ENCODE measurements at regions not wholly inside any gene's neighbourhood (a gene's known extent, or its start where the extent isn't known, plus 50 kb on each side); places are given as distances from the start of the nearest gene placed in this dataset.

DNA sequence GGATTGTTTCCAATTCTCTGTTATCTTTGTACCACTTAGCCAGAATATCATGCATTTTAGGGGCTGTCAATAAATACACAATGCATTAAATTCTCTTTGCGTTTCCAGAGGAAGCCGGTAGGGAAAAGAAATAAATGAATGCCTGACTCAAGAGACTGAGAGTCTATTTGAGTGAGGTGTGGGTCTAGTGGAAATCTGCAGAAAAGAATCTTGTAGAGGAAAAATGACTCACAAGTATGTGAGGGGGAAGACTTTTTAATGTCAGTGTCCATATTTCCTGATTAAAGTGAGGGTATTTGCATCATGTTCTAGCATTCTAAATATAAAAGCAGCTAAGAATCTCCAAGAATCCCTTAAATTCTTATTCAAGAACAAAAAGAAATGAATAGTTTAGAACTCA lies 271.1 kb downstream of the PTPRC start:
- TF ChIP-seq, protein P1, sequence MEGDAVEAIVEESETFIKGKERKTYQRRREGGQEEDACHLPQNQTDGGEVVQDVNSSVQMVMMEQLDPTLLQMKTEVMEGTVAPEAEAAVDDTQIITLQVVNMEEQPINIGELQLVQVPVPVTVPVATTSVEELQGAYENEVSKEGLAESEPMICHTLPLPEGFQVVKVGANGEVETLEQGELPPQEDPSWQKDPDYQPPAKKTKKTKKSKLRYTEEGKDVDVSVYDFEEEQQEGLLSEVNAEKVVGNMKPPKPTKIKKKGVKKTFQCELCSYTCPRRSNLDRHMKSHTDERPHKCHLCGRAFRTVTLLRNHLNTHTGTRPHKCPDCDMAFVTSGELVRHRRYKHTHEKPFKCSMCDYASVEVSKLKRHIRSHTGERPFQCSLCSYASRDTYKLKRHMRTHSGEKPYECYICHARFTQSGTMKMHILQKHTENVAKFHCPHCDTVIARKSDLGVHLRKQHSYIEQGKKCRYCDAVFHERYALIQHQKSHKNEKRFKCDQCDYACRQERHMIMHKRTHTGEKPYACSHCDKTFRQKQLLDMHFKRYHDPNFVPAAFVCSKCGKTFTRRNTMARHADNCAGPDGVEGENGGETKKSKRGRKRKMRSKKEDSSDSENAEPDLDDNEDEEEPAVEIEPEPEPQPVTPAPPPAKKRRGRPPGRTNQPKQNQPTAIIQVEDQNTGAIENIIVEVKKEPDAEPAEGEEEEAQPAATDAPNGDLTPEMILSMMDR (IDR thresholded peaks at IDR 0.05; ENCODE audit: low read length) = no peak
- TF ChIP-seq EZH2 (IDR thresholded peaks at IDR 0.05; ENCODE audit: borderline replicate concordance, low read length) = no peak

All from OCI-LY1 (cell line).